NCI-H2171 treated with DMSO at 0.1 percent for 48 hours (cell line): ENCODE measurements at regions not wholly inside any gene's neighbourhood (a gene's known extent, or its start where the extent isn't known, plus 50 kb on each side); places are given as distances from the start of the nearest gene placed in this dataset.
"Not testable (repeated sequence)": the region's sequence is repeated elsewhere in the genome, so short reads cannot be mapped to it uniquely, and the experiment has no call there.

ENCODE experiments used
- DNase-seq: peaks from one replicate; lab custom pipeline; 2025; lab: John Stamatoyannopoulos, UW

GRCh38 chr1:215400741-215401140 is 166.4 kb upstream of the KCTD3 start:
- DNase-seq = no peak

GRCh38 chr1:215402147-215402546 is 165.0 kb upstream of the KCTD3 start:
- no peak for DNase-seq

GRCh38 chr1:215405211-215405610 is 161.9 kb upstream of the KCTD3 start:
- DNase-seq = no peak

- no peak for DNase-seq
These were observed 160.2 kb upstream of the KCTD3 start for GRCh38 chr1:215406927-215407326.

GRCh38 chr1:215407575-215407974 is 159.5 kb upstream of the KCTD3 start:
- DNase-seq = no peak

GRCh38 chr1:215409546-215409945 is 157.6 kb upstream of the KCTD3 start:
- DNase-seq = not testable (repeated sequence)

GRCh38 chr1:215415521-215415920 is 151.6 kb upstream of the KCTD3 start:
- DNase-seq = not testable (repeated sequence)

GRCh38 chr1:215416497-215416896 is 150.6 kb upstream of the KCTD3 start:
- peak; percentile 33 for DNase-seq

GRCh38 chr1:215417122-215417521 is 150.0 kb upstream of the KCTD3 start:
- no peak for DNase-seq

- DNase-seq = no peak
These were observed 148.1 kb upstream of the KCTD3 start for GRCh38 chr1:215418876-215419447.

GRCh38 chr1:215421744-215422143 is 145.4 kb upstream of the KCTD3 start:
- no peak for DNase-seq

- no peak for DNase-seq
These were observed 143.8 kb upstream of the KCTD3 start for GRCh38 chr1:215423288-215423687.

- peak; percentile 21 for DNase-seq
These were observed 142.0 kb upstream of the KCTD3 start for GRCh38 chr1:215425138-215425537.

GRCh38 chr1:215426101-215426500 is 141.0 kb upstream of the KCTD3 start:
- DNase-seq = no peak

GRCh38 chr1:215432483-215433227 is 134.4 kb upstream of the KCTD3 start:
- DNase-seq = not testable (repeated sequence)

GRCh38 chr1:215433237-215433636 is 133.9 kb upstream of the KCTD3 start:
- no peak for DNase-seq

- no peak for DNase-seq
These were observed 127.6 kb upstream of the KCTD3 start for GRCh38 chr1:215439549-215439948.

- DNase-seq = no peak
These were observed 122.2 kb upstream of the KCTD3 start for GRCh38 chr1:215444715-215445414.

- DNase-seq = not testable (repeated sequence)
These were observed 119.1 kb upstream of the KCTD3 start for GRCh38 chr1:215448014-215448413.

- not testable (repeated sequence) for DNase-seq
These were observed 118.0 kb upstream of the KCTD3 start for GRCh38 chr1:215449147-215449546.

- DNase-seq = no peak
These were observed 113.7 kb upstream of the KCTD3 start for GRCh38 chr1:215453440-215453839.

GRCh38 chr1:215457213-215457612 is 109.9 kb upstream of the KCTD3 start:
- DNase-seq = no peak

GRCh38 chr1:215458104-215458503 is 109.0 kb upstream of the KCTD3 start:
- DNase-seq = no peak
